GM21723 (cell line): ENCODE measurements at regions not wholly inside any gene's neighbourhood (a gene's known extent, or its start where the extent isn't known, plus 50 kb on each side); places are given as distances from the start of the nearest gene placed in this dataset.

ENCODE experiments used
- ATAC-seq: cut with Tn5 transposase; IDR thresholded peaks from one replicate; pipeline ENCODE4 v1.9.1; 2021; ENCODE audit warnings: mild to moderate bottlenecking, moderate library complexity; ENCODE audit not compliant: unreplicated experiment

DNA sequence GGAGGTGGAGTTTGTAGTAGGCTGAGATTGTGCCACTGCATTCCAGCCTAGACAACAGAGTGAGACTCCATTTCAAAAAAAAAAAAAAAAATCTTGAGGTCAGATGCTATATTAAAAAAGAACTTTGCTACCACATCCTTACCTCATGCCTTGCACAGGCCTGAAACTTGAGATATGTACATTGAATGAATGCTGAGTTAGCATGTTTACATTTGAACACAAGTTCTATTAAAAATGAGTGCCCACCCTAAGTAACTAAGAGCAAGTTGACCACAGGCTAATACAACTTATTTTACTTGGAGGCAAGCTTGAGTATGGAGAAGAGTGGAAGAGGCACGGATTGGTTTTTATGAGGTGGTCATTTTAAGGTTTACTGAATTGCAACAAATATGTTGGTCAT, 276.6 kb upstream of the GATB start:
- ATAC-seq: no peak

DNA sequence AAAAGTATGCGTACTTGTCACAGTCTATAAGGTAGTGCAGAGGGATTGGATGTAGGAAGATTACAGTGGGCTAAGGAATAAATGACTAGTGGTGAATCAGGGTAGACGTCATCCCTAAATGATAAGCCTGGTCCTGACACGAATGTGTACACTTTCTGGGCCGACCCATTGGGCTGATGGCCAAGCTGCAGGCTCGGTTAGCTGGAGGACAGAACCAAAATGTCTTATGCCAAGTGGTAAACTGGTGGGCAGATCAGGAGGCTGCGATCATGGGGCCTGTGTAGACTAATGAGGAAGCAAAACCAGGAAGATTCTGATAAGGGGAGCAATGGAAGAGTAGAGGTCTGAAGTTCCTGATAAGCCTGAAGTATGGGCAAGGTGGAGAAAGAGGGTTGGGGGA, 272.8 kb upstream of the GATB start:
- no peak for ATAC-seq

DNA sequence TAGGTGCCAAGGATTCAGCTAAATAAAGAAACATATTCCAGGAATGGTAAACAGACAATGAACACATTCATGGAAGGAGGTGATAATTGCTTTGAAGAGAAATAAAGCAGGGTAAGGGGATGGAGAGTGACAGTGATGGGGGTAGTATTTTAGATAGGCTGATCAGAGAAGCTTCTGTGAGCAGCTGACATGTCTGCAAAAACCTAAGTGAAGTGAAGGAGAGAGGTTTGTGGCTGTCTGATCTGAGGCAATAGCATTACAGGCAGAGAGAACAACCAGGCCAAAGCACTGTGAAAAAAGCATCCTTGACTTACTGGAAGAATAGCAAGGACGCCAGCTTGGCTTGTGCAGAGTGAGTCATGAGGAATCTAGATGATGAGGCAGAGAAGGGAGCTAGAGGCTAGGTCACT, 271.9 kb upstream of the GATB start:
- no peak for ATAC-seq

DNA sequence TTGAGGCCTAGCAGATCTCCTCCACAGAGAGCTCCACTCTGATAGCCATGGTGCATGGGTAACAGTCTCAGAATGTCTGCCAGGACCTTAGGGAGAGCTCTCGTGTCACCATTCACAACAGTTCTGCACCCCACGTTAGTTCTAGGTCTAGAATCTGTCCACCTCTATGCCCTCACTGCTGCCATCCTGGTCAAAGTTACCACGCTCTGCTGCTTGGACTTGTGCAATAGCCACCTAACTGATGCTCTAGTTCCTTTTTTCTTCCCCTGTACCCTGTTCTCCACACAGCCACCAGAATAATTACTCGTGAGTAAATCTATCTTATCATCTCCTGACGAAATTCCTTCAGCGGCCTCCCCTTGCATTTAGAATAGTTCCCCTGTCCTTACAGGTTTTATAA, 268.8 kb upstream of the GATB start:
- no peak for ATAC-seq

DNA sequence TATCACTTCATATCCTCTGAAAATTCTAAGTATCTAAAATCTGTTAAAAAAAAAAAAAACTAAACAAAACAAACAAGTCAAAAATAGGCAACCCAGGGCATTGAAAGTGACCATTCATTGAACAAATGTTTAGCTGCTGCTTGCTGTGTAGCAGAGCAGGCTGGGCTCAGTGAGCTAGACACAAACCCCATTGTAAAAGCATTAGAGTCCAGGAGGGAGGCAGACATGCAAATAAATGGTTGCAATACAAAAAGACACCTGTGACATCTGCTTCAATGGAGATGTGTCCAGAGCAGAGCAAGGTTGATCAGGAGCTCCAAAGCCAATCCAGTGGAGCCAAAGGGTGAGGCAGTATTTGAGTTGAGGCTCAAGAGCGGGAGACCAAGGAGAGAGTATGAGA, 267.3 kb upstream of the GATB start:
- ATAC-seq: no peak

DNA sequence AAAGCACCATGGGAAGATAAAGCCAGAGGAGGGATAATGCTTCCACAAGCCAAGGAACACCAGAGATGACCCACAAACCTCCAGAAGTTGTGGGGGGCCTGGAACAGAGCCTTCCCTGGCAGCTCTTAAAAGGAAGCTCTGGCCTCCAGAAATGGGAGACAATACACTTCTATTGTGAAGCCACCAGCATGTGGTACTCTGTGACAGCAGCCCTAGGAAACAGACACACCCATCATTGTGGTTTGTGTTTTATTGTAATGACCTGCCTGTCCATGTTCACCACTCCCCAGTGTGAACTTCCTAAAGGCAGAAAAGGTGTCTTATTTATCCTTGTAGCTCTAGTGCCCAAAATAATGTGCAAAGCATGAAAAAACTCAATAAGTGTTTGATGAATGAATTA, 264.1 kb upstream of the GATB start:
- no peak for ATAC-seq

DNA sequence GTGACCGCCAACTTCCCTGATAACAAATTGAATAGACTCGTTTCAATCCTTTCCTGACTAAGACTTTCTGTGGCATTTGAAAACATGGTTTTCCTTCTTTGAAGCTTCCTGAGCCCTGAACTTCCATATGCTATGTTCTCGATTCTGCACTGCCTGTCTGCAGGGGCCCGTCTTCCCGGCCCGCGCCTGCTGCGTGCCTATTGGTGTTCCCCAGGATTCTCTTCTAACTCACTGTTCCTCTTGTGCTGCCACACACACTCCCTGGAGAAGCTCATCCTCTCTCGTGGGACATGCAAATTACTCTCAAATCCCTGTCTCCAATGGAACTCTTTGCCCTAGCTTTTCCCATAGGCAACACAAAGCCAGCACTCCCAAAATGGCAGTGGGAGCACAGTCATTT, 262.9 kb upstream of the GATB start:
- no peak for ATAC-seq

DNA sequence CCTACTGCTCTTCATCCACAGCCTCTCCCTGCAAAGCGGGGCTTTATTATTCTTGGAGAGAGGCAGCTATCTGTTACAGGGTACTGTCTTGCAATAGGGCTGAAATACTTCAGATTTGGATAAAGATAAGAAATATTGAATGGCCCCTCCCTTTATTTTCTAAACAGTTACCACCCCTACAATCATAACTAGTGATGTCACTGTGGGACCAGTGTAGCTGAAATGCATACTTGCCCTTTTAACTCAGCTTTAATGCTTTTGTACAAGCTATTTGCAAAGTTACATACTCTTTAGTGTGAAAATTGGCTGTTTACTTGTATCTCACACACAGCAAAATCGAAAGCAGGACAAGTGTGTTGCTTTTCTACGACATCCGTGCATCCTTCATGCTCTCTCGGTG, 261.7 kb upstream of the GATB start:
- no peak for ATAC-seq

DNA sequence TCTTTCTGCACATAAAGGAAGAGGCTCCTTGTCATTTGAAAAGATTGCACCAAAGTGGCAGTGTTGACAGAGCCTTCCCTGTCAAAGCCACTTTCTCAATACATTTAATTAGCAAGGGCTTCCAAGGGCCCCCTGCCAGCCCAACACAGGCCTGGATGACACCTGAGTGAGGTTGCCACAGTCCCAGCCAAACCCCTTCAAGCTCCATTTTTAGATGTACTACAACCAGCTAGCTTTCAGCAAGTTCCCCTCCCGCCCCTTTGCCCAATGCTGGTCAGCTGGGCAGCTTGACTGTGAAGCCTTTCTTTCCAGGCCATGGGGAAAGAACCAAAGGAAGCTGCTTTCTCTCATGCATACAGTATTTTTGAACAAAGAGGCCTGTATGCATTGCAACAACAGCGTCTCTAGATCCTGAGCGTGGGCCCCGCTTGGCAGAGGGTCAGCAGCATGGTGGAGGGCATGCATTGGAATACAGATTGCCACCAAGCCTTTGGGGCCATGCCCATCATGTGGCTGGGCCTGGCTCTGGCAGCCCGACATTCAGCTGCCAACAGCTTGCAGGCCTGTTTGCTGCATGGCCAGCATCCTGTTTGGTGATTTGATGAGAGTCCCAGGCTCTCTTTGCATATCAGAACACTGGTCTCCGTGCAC, 261.1 kb upstream of the GATB start:
- no peak for ATAC-seq

DNA sequence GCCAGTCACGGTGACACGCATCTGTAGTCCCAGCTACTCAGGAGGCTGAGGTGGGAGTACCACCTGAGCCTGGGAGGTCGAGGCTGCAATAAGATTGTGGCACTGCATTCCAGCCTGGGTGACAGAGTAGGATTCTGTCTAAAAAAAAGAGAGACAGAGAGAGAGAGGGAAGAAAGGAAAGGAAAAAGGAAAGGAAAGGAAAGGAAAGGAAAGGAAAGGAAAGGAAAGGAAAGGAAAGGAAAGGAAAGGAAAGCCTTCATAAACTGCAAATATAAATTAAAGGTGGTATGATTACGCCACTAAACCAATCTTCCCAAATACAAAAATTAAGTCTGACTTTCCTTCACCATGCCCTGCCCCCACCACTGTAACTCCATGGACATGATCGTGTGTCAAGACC, 259.3 kb upstream of the GATB start:
- ATAC-seq: no peak

DNA sequence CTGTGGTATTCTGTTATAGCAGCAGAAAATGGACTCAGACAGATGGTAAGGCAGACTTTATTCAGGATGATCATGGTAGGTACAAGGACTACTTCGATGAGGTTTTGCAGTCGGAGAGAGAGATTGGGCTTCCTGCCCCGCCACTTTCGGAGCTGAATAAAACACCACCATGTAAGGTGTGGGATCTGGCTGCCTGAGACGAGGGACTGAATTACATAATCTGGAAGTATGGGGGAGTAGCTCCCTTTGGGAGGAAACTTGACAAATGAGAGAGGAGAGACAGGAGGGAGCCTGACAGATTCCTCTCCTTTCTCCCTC, 255.5 kb upstream of the GATB start:
- ATAC-seq: no peak

DNA sequence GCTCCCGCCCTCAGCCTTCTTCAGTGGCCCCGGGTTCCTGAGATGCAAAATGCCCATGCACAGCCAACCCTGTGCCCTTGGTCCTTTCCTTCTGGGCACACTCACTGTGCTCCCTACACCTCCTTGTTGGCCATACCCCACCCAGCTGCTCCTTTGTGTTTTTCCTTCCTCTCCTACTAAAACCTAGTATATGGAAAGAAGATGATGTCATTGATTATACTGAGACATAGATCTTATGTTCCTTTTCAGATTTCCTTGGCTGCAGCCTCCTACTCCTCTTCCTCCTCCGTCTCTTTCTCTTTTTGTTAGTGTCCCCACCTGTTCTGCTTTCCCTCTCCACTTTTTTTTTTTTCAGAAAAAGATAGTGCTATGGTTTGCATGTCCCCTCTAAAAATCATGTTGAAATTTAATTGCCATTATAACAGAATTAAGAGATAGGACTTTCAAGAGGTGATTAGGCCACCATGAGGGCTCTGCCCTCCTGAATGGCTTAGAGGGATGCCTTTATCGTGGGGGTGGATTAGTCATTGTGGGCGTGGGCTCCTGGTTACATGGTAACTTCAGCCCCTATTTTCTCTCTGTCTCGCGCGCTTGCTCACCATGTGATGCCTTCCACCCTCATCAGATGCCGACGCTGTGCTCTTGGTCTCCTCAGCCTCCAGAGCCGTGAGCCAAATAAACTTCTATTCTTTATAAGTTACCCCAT, 254.9 kb upstream of the GATB start:
- ATAC-seq: no peak

DNA sequence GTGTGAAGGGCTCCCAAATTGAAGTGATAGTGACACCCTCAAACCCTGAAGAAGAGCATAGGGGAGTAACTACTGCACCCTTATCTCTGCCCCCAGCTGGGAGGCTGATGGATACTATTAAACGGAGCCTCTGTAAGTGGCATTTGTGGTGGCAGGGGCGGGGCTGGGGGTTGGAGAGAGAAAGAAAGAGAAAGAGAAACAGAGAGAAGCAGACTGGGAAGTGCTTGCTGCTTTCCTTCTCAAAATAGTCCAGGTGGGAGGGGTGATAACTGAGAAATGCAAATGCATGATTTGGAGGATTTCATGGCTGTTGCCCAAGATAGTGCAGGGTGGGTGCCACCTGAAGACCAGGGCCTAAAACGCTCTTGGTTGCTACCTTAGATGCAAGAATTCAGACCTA, 253.5 kb upstream of the GATB start:
- peak; percentile 93 for ATAC-seq

DNA sequence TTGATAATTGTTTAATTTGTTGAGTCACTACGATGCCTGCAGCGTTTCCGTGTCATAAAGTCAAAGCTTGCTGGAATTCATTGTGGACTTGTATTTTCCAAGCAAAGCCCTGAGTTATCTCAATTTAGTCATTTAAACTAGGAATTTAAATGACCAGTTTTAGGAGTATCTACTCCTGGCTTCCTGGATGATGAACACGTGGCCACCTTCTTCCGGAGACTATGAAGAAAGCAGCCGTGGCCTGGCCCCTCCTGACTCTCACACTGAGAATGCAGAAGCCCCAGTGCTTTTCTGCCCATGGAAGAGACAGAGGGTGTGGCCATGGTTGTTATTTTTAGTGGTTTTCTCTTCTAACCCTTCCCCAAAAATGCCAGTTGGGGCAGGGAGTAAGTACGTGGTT, 250.7 kb upstream of the GATB start:
- no peak for ATAC-seq

DNA sequence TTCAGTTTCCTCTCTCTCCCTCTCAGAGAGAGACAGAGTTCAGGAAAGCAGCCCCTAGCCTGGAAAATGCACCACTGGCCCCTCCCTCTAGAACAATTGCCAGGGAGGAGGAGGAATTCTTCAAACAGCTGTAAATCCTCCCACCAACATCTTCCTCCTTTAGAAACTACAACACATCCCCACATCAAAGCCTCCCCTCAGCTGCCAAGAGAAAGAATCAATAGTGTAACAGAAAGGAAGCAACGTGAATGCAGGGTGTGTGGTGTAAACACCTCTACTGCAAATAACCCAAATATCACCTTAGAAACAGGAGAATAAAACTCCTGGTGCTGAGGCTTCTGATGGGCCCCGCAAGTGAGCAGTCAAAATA, 249.9 kb upstream of the GATB start:
- ATAC-seq: no peak

DNA sequence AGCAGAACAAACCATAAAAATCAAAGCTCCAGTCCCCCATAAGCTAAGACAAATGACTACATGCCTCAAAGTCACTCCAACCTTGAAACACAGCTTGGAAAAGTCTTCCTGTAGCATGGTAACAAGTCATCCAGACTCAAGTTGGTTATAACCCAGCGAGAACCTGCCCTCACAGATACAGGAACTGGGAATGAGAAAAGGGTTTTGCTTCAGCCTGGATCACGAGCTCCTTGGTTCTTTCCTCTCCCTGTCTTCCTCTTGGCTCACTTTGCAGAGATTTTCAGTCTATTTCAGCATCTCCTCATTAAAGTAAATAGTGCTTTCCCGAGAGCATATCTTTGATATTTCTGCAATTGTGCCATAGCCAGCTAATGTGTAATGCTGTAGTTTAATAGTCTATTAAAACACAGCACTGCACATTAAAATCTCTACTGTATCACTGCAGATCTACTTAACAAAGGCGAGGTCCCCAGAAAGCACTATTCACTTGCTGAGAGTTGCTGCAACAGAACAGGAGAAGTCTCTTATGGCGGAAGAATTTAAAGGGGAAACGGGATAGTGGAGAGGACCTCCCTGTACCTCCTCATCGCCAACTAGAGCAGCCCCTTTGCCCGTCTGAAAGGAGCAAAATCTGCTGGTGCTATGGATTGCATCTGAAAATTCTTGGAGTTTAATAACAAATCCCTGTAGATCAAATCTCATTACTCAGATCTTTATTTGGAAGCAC, 249.3 kb upstream of the GATB start:
- no peak for ATAC-seq

DNA sequence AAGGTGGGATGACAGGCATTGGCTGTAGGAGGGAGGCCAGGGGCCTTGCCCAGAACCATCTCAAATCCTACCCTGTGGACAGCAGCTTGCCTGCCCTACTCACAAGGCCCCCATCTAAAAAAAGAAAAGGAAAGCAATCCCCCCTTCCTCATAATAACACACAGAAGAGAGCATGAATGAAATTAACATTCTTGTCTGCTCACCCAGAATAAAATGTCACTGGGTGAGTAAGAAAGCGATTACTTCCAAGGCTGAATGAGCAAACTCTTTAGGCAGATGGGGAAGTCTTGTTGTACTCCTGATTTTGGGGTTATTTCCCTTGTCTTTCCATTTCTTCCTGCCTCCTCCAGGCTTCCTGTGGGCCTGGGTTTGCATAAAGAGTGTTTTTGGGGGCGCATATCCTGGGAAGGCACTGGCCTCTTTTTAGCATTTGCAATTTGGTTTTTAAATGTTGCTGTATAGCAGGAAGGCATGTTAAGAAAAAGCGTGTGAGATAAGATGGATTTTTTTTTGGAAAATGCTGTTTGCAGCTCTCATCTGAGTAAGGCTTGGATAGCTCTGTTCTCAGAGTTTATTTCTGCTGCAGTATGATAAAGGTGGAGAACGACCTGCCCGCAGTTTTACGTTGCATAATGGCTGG, 248.3 kb upstream of the GATB start:
- no peak for ATAC-seq

DNA sequence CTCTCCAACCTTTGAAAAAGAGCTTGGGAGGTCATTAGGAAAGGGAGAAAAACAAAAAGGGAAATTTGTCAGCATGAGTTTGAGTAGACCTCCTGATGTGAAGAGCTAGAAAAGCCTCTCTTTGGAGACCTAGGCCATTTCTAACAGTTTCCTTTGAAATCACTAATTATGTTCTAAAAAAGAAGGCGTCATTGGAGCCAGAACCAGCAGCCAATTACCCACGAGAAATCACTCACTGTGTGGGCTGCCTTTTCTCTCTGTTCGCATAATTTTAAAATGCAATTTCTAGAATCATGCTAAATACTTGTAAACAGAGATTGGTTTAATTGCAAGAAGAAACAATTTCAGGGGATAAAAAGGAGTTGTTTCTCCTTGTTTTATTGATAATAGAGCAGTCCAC, 246.3 kb upstream of the GATB start:
- ATAC-seq: no peak

DNA sequence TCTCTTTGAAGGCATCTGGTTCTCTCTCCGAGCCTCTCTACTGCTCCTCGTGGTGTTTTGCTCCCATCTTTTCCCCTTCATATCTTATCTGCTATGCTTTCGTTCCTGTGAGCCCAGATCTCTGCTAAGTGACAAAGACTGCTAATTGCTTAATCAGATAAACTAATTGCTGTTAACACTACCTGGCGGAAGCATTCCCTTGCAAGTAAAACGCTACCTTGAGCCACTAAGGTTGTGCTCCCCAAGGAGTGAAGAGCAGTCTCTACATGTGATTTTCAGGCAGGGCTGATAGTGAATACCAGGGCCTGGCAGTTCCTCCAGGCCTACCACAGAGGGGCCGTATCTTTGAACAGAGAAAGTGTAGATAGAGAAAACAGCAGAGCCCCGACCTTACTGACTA, 244.0 kb upstream of the GATB start:
- no peak for ATAC-seq

DNA sequence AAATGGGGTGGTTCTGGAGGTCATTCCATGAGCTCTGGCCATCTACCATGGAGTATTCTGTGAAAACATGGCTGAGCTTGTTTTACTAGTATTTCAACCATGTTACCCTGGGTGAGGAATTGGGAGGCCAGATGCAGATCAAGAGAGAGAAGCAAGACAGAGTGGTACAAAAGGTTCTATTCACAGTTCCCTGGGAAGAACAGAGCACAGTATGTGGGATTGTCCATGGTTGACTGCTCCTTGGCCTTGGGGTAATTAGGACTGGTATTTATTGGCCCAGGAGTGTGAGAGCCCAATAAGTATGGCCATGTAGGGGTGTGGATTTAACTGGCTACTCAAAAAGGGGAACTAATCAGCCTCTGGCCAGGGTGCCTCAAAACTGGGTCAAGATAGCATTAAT, 239.7 kb upstream of the GATB start:
- ATAC-seq: no peak

DNA sequence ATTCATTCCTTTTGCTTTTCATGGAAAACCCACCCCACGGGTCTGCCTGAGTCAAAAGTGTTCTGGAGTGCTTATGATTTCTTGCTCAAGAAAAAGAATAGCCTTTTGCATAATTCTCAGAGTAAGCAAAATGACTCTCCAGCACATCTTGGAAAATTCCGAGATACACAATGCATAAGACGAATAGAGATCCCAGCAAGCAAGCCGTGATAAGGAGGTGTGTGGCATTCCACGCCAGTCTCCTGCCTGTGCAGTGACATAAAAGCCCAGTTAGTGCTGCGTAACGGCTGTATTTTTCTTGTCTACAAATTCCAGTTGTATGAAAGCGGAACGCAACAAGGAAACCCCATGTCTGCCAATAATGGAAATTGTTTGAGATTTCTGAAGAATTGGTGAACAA, 237.9 kb upstream of the GATB start:
- no peak for ATAC-seq

DNA sequence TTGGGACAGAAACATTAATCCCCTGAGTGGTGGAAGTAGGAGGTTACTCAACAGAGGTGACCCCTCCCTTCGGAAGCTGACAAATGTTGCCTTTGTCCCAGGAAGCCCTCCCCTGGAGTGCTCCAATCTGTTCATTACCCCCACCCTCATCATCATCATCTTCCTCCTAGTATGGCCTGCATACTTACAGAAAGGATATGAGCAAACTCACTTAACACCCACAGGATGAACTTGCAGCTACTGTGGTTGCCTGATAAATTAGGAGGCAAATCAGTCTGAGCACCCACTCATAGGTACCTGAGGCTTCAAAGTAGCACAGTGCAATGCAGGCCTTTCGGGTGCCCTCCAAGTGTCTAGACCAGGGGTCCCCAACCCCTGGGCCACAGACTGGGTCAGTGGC, 236.7 kb upstream of the GATB start:
- no peak for ATAC-seq
